Transverse colon (tissue), 4 donors: ENCODE measurements at regions not wholly inside any gene's neighbourhood (a gene's known extent, or its start where the extent isn't known, plus 50 kb on each side); places are given as distances from the start of the nearest gene placed in this dataset.

Experiments used
- DNase-seq: peaks from one replicate; pipeline ENCODE4 v3.0.0-alpha.2; 2019
- H3K27ac ChIP-seq, 4 donors: fragments of 200-600 bp; sonication (generic); 2 replicates each; pipeline ENCODE4 v1.5.1; 2016 to 2018; ENCODE audit warnings: inconsistent platforms in 4 of 4
- H3K27me3 ChIP-seq: fragments of 200-600 bp; sonication (generic); 2 replicates; pipeline ENCODE4 v1.5.1; 2017; ENCODE audit warnings: inconsistent platforms
- H3K36me3 ChIP-seq, 4 donors: fragments of 200-600 bp; sonication (generic); 2 replicates each; pipeline ENCODE4 v1.5.1; 2017 to 2019; ENCODE audit warnings: inconsistent platforms in 4 of 4
- H3K4me1 ChIP-seq, 4 donors: fragments of 200-600 bp; sonication (generic); 2 replicates each; pipeline ENCODE4 v1.5.1; 2017 to 2020; ENCODE audit warnings: inconsistent platforms in 4 of 4
- H3K4me3 ChIP-seq, 4 donors: fragments of 200-600 bp; sonication (generic); 1 replicate in 1 of 4; 2 replicates in 3 of 4; pipeline versions ENCODE4 v1.5.1 to v1.6.1; 2017 to 2019; ENCODE audit warnings: inconsistent platforms in 4 of 4
- H3K9me3 ChIP-seq, 2 donors: fragments of 200-600 bp; sonication (generic); 2 replicates each; pipeline ENCODE4 v1.5.1; 2017 to 2019; ENCODE audit warnings: inconsistent platforms in 2 of 2
- EP300 ChIP-seq: sonication (generic); formaldehyde crosslinking; IDR thresholded peaks from one replicate; pipeline ENCODE4 v1.6.1; 2017; ENCODE audit warnings: antibody characterized with exemption, low read depth
- POLR2A ChIP-seq: fragments of 450-650 bp; IDR thresholded peaks from one replicate; pipeline ENCODE4 v1.6.1; 2016; ENCODE audit warnings: antibody characterized with exemption, mild to moderate bottlenecking, moderate library complexity
- POLR2AphosphoS5 ChIP-seq, 3 donors: sonication (generic); formaldehyde crosslinking; IDR thresholded peaks; one replicate each; pipeline ENCODE4 v1.6.1; 2016; ENCODE audit warnings: antibody characterized with exemption in 3 of 3
- WGBS, 2 donors: methylation state at CpG; one replicate each; pipeline ENCODE4 v1.1.5; 2018; ENCODE audit warnings: low coverage in 1 of 2; 5-methylcytosine and 5-hydroxymethylcytosine counted together
- in situ Hi-C, 4 donors: fragments of 200-750 bp; cut with MboI; loops; one replicate each; pipeline versions ENCODE4 v1.15.0 to v1.15.1; 2017; ENCODE audit warnings: low sequenced_read_pairs in 3 of 4, low pct_ligation_motif_present in 1 of 4, low pct_unique_long_range_greater_than_20kb in 1 of 4
- intact Hi-C: fragments of 100-400 bp; cut with DNase I; formaldehyde crosslinking; loops from one replicate; pipeline ENCODE4 v1.15.1; 2023; ENCODE audit warnings: low total_unique reads
- TF ChIP-seq, protein P1 (sequence below), 5 experiments: fragments of 200-600 bp in 3 of 5; fragments of 450-650 bp in 2 of 5; sonication (generic) in 3 of 5; IDR thresholded peaks; 1 replicate in 2 of 5; 2 replicates in 3 of 5; pipeline ENCODE4 v1.5.1; 2016 to 2017; ENCODE audit warnings: antibody characterized with exemption in 5 of 5, inconsistent platforms in 3 of 5, mild to moderate bottlenecking in 2 of 5, moderate library complexity in 1 of 5

DNA sequence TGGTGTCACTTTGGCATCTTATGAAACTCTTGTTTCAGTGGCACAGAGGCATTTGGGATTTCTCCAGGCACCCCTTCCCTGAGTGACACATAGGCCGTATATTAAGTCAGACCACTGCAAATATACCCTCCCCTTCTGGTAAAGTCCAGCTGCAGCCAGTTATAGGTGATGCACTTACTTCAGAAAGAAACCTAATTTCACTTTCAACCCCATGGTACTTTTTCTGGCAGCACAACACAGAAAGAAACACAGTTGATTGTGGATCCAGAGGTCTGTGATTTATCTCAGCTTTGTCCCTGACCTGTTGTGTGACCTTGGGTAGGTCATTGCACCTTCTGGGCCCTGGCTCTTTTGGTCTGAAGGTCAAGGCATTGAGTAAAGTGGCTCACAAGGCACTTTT is 173.2 kb downstream of the BUB3 start:
- no peak for TF ChIP-seq EP300
- no peak for TF ChIP-seq POLR2AphosphoS5 (IDR thresholded peaks at IDR 0.05)
- TF ChIP-seq, protein P1, sequence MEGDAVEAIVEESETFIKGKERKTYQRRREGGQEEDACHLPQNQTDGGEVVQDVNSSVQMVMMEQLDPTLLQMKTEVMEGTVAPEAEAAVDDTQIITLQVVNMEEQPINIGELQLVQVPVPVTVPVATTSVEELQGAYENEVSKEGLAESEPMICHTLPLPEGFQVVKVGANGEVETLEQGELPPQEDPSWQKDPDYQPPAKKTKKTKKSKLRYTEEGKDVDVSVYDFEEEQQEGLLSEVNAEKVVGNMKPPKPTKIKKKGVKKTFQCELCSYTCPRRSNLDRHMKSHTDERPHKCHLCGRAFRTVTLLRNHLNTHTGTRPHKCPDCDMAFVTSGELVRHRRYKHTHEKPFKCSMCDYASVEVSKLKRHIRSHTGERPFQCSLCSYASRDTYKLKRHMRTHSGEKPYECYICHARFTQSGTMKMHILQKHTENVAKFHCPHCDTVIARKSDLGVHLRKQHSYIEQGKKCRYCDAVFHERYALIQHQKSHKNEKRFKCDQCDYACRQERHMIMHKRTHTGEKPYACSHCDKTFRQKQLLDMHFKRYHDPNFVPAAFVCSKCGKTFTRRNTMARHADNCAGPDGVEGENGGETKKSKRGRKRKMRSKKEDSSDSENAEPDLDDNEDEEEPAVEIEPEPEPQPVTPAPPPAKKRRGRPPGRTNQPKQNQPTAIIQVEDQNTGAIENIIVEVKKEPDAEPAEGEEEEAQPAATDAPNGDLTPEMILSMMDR (IDR thresholded peaks at IDR 0.05): no peak
- no peak for TF ChIP-seq POLR2A
- no peak overlapping the region for H3K4me3 ChIP-seq
- WGBS, 2 donors: 78 to 84% methylated on average over 1 of the region's 1 CpG
- intact Hi-C loops (no loop called here), in situ Hi-C loops (no loop called here)
- no peaks in the 10 kb centered on the region for H3K9me3 ChIP-seq
- DNase-seq: no peak
- H3K27ac ChIP-seq: no peak overlapping the region
- no peaks in the 10 kb centered on the region for H3K36me3 ChIP-seq
- no peaks in the 10 kb centered on the region for H3K4me1 ChIP-seq
- no peaks in the 10 kb centered on the region for H3K27me3 ChIP-seq

DNA sequence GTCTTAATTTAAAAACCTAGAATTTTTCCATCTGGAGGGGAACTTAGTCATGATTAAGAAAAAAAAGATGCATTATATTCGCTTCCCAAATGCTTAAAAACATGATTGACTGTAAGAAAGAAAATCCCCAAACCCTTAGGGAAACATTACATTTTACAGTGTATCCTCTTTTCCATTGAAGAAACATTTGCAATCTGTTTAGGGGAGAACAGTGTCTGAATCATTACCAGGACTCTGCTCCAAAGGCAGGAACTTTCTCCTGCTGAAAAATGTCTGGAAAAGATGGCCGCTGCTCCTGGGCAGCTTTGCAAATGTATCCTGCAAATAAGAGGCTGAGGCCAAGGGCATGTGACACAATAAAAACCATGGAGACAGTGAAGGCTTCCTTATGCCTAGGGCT is 173.7 kb downstream of the BUB3 start:
- Histone ChIP-seq H3K4me1 (no peaks in the 10 kb centered on the region), H3K27me3 (no peaks in the 10 kb centered on the region), H3K4me3 (no peak overlapping the region), H3K36me3 (no peaks in the 10 kb centered on the region), H3K9me3 (no peaks in the 10 kb centered on the region), H3K27ac (no peak overlapping the region)
- intact Hi-C loops (no loop called here), in situ Hi-C loops (no loop called here)
- 78 to 80% methylated on average over 1 to 2 of the region's 2 CpGs for WGBS, 2 donors
- DNase-seq: no peak
- no peak for TF ChIP-seq EP300

DNA sequence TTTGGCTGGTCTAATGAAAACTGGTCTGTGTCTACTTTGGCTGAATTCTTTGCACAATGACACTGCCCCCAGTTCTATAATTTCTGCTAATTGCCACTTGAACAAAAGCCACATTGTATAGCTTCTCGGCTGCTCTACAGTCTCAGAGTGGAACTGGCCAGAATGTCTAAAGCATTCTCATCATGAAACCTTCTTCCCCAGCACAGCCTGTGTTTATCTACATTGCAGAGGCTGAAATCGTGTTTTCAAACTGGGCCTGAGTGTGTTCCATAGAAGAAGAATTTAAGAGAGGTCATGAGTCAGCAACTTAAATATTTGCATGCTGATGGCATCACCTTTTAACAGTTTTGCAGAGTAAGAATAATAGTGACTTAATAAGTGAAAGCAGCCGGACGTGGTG is 177.2 kb downstream of the BUB3 start:
- intact Hi-C loops (no loop called here), in situ Hi-C loops (no loop called here)
- H3K27me3 ChIP-seq: no peaks in the 10 kb centered on the region
- H3K36me3 ChIP-seq: no peaks in the 10 kb centered on the region
- 62 to 70% methylated on average over 2 to 4 of the region's 4 CpGs for WGBS, 2 donors
- no peak for DNase-seq
- no peak overlapping the region for H3K4me3 ChIP-seq
- TF ChIP-seq POLR2A: no peak
- TF ChIP-seq EP300: no peak
- TF ChIP-seq, protein P1 (IDR thresholded peaks at IDR 0.05): no peak
- TF ChIP-seq POLR2AphosphoS5 (IDR thresholded peaks at IDR 0.05): no peak
- H3K4me1 ChIP-seq: no peaks in the 10 kb centered on the region
- H3K9me3 ChIP-seq: no peaks in the 10 kb centered on the region
- H3K27ac ChIP-seq: no peak overlapping the region

DNA sequence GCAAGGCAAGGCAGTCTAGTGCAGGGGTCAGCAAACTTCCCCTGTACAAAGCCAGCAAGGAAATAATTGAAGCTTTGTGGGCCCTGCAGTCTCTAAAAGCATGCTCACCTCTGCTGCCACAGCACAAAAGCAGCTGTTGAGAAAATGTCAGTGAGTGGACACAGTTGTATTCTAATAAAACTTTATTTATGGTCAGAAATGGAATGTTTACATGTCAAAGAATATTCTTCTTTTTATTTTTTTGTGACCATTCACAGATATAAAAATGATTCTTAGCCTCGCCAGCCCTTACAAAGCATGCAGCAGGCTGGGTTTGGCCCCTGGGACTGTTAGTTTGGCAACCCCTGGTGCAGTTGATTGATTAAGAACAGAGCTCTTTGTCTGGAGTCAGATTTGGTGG is 192.4 kb downstream of the BUB3 start:
- in situ Hi-C loops: no loop called here
- DNase-seq: no peak
- TF ChIP-seq POLR2A: no peak
- no peak for TF ChIP-seq EP300
- no peak for TF ChIP-seq POLR2AphosphoS5 (IDR thresholded peaks at IDR 0.05)
- TF ChIP-seq, protein P1 (IDR thresholded peaks at IDR 0.05): no peak
- Histone ChIP-seq H3K27ac (no peak overlapping the region), H3K9me3 (no peaks in the 10 kb centered on the region), H3K4me1 (no peaks in the 10 kb centered on the region), H3K4me3 (no peak overlapping the region), H3K36me3 (no peaks in the 10 kb centered on the region), H3K27me3 (no peaks in the 10 kb centered on the region)
- 82 to 86% methylated on average over 1 of the region's 1 CpG for WGBS, 2 donors
- intact Hi-C loops: no loop called here
